ENCODE measurements at regions not wholly inside any gene's neighbourhood (a gene's known extent, or its start where the extent isn't known, plus 50 kb on each side); places are given as distances from the start of the nearest gene placed in this dataset.

DNA sequence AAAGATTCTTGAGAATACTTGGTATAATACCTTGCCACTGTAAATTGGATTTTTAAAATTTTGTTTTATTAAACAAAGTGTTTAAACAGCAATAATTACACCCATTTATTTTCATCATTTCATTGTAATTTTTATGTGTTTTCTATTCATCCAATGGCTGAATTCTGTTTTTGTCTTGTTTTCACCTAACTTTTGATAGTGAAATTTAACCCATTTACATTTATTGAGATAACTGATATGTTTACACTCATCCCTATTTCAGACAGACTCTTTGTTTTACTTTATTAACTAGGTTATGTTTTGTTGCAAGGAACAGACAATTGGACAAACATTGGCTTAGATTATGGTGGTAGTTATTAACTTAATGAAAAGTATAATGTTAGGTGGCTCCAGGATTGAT lies 113.1 kb upstream of the REG3A start:
- no peak for DNase-seq (ENCODE audit: low read depth)
- TF ChIP-seq, protein P1, sequence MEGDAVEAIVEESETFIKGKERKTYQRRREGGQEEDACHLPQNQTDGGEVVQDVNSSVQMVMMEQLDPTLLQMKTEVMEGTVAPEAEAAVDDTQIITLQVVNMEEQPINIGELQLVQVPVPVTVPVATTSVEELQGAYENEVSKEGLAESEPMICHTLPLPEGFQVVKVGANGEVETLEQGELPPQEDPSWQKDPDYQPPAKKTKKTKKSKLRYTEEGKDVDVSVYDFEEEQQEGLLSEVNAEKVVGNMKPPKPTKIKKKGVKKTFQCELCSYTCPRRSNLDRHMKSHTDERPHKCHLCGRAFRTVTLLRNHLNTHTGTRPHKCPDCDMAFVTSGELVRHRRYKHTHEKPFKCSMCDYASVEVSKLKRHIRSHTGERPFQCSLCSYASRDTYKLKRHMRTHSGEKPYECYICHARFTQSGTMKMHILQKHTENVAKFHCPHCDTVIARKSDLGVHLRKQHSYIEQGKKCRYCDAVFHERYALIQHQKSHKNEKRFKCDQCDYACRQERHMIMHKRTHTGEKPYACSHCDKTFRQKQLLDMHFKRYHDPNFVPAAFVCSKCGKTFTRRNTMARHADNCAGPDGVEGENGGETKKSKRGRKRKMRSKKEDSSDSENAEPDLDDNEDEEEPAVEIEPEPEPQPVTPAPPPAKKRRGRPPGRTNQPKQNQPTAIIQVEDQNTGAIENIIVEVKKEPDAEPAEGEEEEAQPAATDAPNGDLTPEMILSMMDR (IDR thresholded peaks at IDR 0.05; ENCODE audit: low read depth, low read length, missing control alignments), result no peak
- in situ Hi-C loops (cut with HindIII; ENCODE audit: low sequenced_read_pairs), result no loop called here
- no peak overlapping the region for H3K4me3 ChIP-seq (ENCODE audit: low read depth, low read length)

DNA sequence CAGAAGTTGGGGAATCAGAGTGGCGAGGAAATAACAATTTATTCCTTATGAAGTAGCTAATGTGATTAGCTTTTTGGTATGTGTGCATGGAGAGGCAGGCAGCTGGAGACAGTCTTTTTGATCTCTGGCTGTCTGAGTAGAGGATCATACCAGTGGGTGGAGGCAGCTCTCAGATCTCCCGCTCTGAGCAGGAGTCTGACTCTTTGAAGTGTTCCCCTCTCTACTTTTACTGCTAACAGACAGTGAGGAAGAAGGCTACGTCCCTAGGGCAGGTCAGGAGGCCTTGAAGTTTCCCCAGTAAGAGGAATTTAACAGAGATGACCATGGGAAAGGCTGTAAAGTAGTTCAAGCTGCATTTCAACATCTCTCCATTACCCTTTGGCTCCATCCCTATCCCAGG lies 111.9 kb upstream of the REG3A start:
- TF ChIP-seq, protein P1 (IDR thresholded peaks at IDR 0.05; ENCODE audit: low read depth, low read length, missing control alignments), result no peak
- DNase-seq (ENCODE audit: low read depth), result no peak
- in situ Hi-C loops (cut with HindIII; ENCODE audit: low sequenced_read_pairs), result no loop called here
- H3K4me3 ChIP-seq (ENCODE audit: low read depth, low read length), result no peak overlapping the region

DNA sequence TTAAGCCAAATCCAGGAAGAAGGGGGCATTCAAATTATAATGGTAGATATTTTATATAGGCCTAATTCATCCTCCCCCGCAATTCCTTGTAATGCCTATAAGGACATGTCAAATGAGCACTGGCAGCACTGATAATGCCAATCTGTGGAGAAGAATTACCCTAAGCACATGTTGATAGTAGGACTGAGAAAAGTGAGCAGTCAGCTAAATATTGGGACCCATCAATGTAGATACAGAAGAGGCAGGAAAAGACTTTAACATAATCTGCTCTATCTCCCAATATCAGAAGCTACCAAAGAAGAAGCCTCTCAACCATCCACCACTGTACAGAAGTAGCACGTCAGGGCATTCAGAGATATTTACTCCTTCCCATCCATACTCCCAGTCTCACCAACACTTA lies 101.3 kb upstream of the REG3A start:
- TF ChIP-seq, protein P1 (IDR thresholded peaks at IDR 0.05; ENCODE audit: low read depth, low read length, missing control alignments), result no peak
- no peak for DNase-seq (ENCODE audit: low read depth)
- H3K4me3 ChIP-seq (ENCODE audit: low read depth, low read length), result no peak overlapping the region
- in situ Hi-C loops (cut with HindIII; ENCODE audit: low sequenced_read_pairs), result no loop called here

DNA sequence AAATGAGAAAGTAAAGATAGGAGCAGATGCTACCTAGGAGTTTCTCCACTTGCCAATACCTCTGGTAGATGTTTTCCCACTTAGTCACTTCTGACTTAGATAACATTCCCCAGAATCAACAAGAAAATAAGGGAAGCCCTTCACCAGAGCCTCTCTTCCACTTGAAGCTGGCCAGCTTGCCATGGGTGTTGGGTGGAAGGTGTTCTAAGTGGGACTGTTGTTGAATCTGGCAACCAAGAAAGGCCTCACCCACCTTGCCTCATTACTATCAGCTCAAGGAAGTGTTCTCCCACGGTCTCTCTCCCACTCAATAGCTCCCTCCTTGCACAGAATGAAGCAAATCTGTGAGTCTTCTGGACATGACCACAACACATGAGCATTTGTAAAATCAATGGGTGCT lies 100.4 kb upstream of the REG3A start:
- no peak overlapping the region for H3K4me3 ChIP-seq (ENCODE audit: low read depth, low read length)
- DNase-seq (ENCODE audit: low read depth), result no peak
- TF ChIP-seq, protein P1 (IDR thresholded peaks at IDR 0.05; ENCODE audit: low read depth, low read length, missing control alignments), result no peak
- in situ Hi-C loops (cut with HindIII; ENCODE audit: low sequenced_read_pairs), result no loop called here

DNA sequence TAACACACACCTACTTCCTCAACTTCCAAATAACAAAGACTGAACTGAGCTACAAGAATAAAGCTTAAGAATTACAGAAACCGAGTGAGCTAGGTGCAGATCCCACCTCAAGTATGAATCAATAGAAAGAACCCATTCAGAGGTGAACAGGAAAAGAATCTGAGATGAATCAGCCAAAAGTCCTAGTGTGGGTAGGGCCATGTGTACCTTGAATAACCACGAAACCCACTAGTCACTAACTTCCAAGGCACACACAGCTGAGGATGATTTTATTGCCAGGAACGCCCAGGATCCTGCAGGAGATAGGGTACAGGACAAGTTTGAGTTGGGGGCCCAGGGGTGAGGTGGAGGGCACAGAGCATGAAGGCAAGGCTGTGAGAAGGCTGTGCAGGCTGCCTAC lies 99.7 kb upstream of the REG3A start:
- no peak overlapping the region for H3K4me3 ChIP-seq (ENCODE audit: low read depth, low read length)
- in situ Hi-C loops (cut with HindIII; ENCODE audit: low sequenced_read_pairs), result no loop called here
- DNase-seq (ENCODE audit: low read depth), result no peak
- TF ChIP-seq, protein P1 (IDR thresholded peaks at IDR 0.05; ENCODE audit: low read depth, low read length, missing control alignments), result no peak

DNA sequence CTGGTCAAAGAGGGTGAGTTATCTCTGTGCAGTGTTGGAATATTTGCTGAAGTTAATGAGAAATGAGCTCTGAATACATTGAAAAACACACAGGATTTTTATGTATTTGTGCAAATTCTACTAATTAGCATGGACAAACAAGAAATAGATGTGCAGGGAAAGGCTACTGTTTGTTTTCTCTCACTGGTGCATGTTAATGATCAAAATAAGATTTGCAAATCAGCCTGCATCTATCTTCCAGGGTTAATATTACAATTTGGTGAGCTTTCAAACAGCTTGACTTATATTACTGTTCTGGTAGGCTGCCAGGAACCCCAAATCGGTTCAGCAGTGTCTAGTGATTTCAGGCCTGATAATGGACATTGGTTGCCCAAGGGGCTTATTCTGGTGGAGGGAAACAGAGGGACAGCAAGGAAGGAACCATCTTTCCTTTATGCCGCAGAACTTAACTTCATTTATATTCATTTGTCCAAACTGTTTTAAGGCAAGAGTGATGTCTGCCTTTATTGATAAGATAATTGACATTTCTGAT lies 93.8 kb upstream of the REG3A start:
- TF ChIP-seq, protein P1 (IDR thresholded peaks at IDR 0.05; ENCODE audit: low read depth, low read length, missing control alignments), result no peak
- in situ Hi-C loops (cut with HindIII; ENCODE audit: low sequenced_read_pairs), result no loop called here
- H3K4me3 ChIP-seq (ENCODE audit: low read depth, low read length), result no peak overlapping the region
- no peak for DNase-seq (ENCODE audit: low read depth)

DNA sequence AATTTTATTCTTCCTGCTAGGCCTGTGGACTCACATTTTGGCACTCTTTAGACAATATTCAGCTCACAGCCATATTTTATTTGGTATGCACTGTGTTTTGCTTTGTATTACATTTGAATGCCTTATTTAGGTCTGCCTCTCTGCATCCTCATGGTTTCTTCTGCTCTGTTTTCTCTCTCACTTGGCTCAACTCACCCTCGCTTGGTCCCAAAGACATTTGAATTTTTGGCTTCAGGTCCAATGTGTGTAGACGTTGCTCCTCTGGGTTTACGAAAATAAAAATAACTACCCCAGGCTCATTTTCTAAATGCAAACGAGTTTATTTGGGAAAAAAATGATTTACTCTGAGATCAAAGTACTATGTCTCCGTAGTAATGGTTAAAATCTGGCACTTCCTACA lies 91.1 kb upstream of the REG3A start:
- TF ChIP-seq, protein P1 (IDR thresholded peaks at IDR 0.05; ENCODE audit: low read depth, low read length, missing control alignments), result no peak
- in situ Hi-C loops (cut with HindIII; ENCODE audit: low sequenced_read_pairs), result no loop called here
- no peak overlapping the region for H3K4me3 ChIP-seq (ENCODE audit: low read depth, low read length)
- DNase-seq (ENCODE audit: low read depth), result no peak
